ENCODE measurements at regions not wholly inside any gene's neighbourhood (a gene's known extent, or its start where the extent isn't known, plus 50 kb on each side); places are given as distances from the start of the nearest gene placed in this dataset.

DNA sequence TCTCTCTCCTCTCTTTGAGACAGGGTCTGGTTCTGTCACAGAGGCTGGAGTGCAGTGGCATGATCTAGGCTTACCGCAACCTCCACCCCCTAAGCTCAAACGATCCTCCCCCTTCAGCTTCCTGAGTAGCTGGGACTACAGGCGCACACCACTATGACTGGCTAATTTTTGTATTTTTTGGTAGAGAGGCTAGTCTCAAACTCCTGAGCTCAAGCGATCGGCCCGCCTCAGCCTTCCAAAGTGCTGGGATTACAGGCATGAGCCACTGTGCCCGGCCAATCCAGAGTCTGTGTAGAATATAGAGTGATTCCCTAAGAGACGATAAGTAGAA, 65.8 kb upstream of the RPH3AL start:
- TF ChIP-seq CTCF (IDR thresholded peaks at IDR 0.05; ENCODE audit: low read depth, low read length, poor library complexity, severe bottlenecking) (no peak), EZH2phosphoT487 (IDR thresholded peaks at IDR 0.05; ENCODE audit: borderline replicate concordance, low read length) (no peak)
